Fibroblast of pulmonary artery (primary cell): ENCODE measurements at regions not wholly inside any gene's neighbourhood (a gene's known extent, or its start where the extent isn't known, plus 50 kb on each side); places are given as distances from the start of the nearest gene placed in this dataset.
A peak's percentile ranks its signal among the peaks of the same experiment; 100 is the strongest.

Experiments used
- DNase-seq: peaks from one replicate; pipeline ENCODE4 v3.0.0-alpha.2; 2010; ENCODE audit warnings: low read depth
- H3K4me3 ChIP-seq: replicated peaks from 2 replicates; pipeline ENCODE4 v1.5.1; 2011; ENCODE audit warnings: low read depth, mild to moderate bottlenecking, control low read depth, low read length, moderate library complexity
- TF ChIP-seq, protein P1 (sequence below): IDR thresholded peaks from 2 replicates; pipeline ENCODE4 v1.5.1; 2011; ENCODE audit warnings: mild to moderate bottlenecking, control low read depth, low read length, inconsistent platforms; ENCODE audit errors: missing control alignments

- DNase-seq: peak; percentile 95
Observed at GRCh38 chr9:13485068-13485596, 205.6 kb upstream of the MPDZ start.

DNA sequence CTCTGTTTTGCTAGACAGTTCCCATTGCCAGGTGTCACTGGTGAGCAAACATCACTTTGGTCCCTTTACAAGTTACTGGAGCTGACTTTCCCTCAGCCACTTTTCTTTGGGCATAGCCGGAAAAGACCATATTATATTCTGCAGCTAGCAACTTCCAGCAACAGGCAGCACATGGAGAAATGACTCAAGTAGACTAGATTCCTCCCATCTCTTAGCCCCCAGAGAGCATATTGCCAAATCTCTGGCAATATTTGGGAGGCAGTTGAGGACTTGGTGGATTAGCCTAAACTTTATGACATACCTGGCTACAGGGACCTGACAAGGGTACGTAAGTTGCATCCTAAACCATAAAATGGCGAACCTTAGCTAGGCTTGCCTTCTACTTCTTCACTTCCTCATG is 204.7 kb upstream of the MPDZ start:
- TF ChIP-seq, protein P1, sequence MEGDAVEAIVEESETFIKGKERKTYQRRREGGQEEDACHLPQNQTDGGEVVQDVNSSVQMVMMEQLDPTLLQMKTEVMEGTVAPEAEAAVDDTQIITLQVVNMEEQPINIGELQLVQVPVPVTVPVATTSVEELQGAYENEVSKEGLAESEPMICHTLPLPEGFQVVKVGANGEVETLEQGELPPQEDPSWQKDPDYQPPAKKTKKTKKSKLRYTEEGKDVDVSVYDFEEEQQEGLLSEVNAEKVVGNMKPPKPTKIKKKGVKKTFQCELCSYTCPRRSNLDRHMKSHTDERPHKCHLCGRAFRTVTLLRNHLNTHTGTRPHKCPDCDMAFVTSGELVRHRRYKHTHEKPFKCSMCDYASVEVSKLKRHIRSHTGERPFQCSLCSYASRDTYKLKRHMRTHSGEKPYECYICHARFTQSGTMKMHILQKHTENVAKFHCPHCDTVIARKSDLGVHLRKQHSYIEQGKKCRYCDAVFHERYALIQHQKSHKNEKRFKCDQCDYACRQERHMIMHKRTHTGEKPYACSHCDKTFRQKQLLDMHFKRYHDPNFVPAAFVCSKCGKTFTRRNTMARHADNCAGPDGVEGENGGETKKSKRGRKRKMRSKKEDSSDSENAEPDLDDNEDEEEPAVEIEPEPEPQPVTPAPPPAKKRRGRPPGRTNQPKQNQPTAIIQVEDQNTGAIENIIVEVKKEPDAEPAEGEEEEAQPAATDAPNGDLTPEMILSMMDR: no peak

More at GRCh38 chr9:13485068-13485596, 205.6 kb upstream of the MPDZ start:
- TF ChIP-seq, protein P1: peak; percentile 32
- H3K4me3 ChIP-seq: no peak overlapping the region

DNA sequence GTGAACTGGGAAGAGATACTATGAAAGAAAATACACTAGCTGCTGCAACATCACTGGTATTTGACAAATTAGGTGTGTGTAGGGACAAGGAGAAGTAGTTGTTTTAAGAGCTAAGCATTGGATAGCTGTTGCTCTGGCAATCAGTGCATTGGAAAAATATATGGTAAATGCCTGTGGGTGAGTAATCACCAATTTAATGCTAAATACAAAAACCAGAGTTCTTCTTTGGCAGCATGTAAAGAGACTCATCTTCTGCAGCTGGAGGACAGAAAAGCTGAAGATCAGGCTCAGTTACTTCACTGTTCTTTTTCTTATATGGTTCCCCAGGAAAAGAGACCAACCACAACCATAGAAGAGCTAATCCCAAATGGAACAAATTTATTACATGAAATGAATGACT is 201.8 kb upstream of the MPDZ start:
- DNase-seq: no peak
- TF ChIP-seq, protein P1: no peak
- H3K4me3 ChIP-seq: no peak overlapping the region

More for the DNA sequence above, 204.7 kb upstream of the MPDZ start:
- no peak overlapping the region for H3K4me3 ChIP-seq
- no peak for DNase-seq

GRCh38 chr9:13480693-13481092 is 201.2 kb upstream of the MPDZ start:
- TF ChIP-seq, protein P1: no peak
- DNase-seq: peak; percentile 12
- H3K4me3 ChIP-seq: no peak overlapping the region

- TF ChIP-seq, protein P1: no peak
- DNase-seq: no peak
Observed at GRCh38 chr9:13479096-13479495, 199.6 kb upstream of the MPDZ start.

GRCh38 chr9:13478639-13479038 is 199.1 kb upstream of the MPDZ start:
- TF ChIP-seq, protein P1: no peak
- H3K4me3 ChIP-seq: no peak overlapping the region
- DNase-seq: no peak

More at GRCh38 chr9:13479096-13479495, 199.6 kb upstream of the MPDZ start:
- no peak overlapping the region for H3K4me3 ChIP-seq

DNA sequence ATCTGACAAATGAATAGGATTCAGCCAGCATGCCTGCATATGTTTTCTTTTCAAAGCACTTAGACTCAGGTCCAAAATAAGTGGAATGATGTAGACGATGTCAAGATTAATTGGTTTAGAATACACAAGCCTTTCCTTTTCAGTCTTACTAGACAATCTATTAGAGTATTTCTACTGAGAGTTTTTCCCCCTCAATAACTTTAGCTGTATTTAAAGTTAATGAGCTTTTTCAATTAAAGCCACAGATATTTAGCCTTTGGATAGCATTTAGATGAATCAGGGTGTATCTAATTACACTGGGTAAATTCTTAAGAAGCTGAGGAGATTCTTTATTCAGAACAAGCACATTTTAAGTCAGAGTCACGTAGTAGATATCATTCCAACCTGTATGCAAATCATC is 198.7 kb upstream of the MPDZ start:
- TF ChIP-seq, protein P1: no peak
- DNase-seq: no peak
- no peak overlapping the region for H3K4me3 ChIP-seq
